GM08714 (cell line): ENCODE measurements at regions not wholly inside any gene's neighbourhood (a gene's known extent, or its start where the extent isn't known, plus 50 kb on each side); places are given as distances from the start of the nearest gene placed in this dataset.
"Not testable (repeated sequence)": the region's sequence is repeated elsewhere in the genome, so short reads cannot be mapped to it uniquely, and the experiment has no call there.

Experiments used
- H3K4me3 ChIP-seq: fragments of 200-500 bp; sonication (Bioruptor generic); 2 replicates; pipeline ENCODE4 v1.5.1; 2014; ENCODE audit warnings: mild to moderate bottlenecking, low read length, inconsistent platforms
- ZNF274 ChIP-seq: IDR thresholded peaks from 2 replicates; pipeline ENCODE4 v1.6.1; 2012; ENCODE audit warnings: mild to moderate bottlenecking, low read depth, low read length

DNA sequence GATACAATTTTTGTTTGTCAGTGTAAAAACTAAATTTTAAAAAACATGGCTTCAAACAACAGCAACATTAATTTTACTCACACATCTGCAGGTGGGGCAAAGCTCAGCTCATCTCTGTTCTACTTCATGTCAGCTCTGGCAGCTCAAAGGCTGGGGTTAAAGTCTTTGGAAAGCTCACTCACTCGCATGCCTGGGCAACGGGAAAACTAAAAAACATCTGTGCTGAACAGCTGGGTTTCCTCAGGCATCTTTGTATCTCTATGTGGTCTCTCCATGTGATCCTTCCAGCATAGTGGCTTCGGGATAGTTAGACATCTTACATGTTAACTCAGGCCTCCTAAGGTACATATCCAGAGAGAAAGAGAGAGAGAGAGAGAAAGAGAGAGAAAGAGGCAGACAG, 499.6 kb downstream of the RFPL4B start:
- no peak for TF ChIP-seq ZNF274
- H3K4me3 ChIP-seq = no peak overlapping the region

DNA sequence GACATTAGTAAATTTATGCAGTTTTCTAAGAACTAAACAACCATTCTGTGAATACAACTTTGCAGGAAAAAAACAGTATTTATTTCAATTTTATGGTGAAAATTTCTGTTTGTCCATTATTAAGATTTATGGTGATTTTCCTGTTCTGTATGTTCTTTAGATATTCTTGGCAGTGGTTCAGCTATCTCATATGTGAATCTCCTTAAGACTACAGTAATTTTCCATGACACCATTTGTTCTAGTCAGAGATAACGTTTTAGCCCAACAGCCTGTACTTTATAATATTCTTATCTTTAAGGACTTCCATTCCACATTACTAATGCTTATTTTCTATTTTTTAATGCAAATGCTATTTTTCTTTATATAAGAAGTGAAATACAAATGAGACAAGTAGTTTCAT, 504.0 kb downstream of the RFPL4B start:
- no peak for TF ChIP-seq ZNF274
- H3K4me3 ChIP-seq = no peak overlapping the region

DNA sequence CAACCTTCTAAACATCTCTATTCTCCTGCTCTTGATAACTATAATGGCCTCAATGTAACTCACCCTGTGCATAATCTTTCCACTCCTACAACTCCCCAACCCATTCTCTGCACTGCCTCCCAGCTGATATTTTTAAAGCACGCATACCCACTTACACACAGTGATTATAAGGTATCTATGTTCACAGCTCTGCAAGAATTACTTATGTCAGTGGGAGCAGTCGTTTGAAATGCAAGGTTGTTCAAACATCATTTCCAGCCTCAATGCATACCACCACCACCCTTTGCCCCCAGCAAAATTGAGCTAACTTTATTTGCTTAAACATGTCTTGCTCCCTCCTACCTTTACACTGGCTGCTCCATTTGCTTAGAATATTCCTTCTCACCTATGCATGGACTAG, 506.0 kb downstream of the RFPL4B start:
- TF ChIP-seq ZNF274 = no peak
- no peak overlapping the region for H3K4me3 ChIP-seq

DNA sequence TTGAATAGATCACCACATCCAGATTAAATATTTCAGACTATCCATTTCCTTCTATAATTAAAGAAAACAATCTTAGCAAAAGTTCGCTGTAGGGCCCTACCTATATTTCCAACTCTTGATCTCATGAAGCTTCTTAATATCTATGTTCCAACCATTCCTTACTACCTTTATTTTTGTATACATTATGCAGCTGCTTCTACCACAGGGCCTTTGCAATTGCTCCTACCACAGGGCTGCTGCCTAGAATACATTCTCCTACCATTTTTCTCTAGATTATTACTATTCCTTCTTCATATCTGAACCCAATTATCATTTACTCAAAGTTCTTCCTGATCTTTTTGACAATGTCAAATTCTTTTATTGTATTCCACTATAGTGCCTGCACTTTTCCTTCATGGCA, 516.6 kb downstream of the RFPL4B start:
- H3K4me3 ChIP-seq = no peak overlapping the region
- no peak for TF ChIP-seq ZNF274

DNA sequence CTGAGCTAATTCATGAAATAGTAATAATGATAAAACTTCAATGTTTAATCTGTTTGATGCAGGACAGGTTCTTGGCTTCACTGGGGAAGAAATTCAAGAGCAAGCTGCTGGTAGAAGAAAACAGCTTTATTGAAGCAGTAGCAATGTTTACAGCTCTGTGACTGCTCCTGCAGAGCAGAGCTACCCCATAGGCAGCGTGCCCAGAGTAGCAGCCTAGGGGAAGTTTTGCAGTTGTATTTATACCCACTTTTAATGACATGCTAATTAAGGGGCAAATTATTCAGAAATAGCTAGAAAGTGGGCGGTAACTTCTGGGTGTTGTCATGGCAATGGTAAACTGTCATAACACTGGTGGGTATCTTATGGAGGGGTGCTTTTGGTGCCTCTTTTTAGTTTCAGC, 518.0 kb downstream of the RFPL4B start:
- TF ChIP-seq ZNF274 = no peak
- H3K4me3 ChIP-seq = no peak overlapping the region

DNA sequence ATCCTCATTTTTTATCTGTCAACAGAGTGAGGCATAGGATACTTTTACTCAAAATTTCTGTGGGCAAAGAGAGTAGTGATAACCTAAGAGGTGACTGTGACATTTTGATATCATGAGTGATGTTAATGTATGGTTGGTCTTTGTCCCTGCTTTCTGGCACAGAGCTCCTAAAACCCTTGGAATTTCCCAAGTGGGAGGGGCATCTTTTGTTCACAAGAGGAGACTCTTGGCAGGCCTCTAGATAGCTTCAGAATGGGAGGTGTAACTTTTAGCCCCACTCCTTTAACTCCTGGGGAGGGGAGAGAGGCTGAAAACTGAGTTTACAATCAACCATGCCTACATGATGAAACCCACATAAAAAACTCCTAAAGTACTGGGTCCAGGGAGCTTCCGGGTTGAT, 527.8 kb downstream of the RFPL4B start:
- no peak for TF ChIP-seq ZNF274
- H3K4me3 ChIP-seq = no peak overlapping the region

DNA sequence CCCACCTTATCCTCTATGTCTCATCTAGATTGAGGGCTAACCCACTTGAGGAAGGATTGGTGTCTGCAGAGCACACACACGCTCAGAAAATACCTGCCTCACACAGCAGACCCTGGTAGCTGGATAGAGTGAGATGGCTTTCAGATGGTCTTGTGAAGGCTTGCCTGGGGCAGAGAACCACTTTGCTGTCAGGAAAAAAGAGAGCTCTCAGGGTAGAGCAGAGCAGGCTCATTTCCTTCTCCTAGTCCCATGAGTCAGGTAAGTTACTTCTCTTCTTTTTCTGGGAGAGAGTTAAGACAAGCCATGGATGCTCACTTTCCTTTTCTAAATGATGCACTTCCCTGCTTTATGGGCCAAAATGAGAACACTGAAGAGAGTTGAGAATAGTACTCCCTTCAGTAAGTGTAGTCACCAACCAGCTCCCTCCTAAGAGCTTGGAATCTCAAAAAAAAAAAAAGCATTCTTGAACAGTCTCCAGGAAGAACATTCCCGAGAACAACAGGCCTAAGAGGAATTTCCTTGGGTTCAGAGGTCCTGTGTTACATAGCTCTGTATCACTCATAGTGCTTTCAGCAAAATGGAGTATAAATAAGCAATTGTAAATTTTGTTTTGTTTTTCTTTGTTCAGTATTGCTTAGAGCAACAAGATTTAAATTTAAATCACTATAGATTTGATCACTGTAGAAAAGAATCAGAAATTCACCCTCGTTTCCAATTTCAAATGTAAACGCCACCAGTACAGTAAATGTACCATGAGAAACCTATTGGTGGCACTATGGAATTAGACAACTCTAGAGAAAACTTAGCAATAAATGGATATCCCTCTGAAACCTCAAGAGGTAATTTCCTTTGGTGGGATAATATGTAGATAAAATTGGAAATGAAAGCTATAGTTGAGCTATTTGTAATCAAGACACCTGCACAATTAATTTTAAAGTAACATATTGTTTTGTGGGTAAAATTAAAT, 530.3 kb downstream of the RFPL4B start:
- H3K4me3 ChIP-seq = no peak overlapping the region
- no peak for TF ChIP-seq ZNF274

DNA sequence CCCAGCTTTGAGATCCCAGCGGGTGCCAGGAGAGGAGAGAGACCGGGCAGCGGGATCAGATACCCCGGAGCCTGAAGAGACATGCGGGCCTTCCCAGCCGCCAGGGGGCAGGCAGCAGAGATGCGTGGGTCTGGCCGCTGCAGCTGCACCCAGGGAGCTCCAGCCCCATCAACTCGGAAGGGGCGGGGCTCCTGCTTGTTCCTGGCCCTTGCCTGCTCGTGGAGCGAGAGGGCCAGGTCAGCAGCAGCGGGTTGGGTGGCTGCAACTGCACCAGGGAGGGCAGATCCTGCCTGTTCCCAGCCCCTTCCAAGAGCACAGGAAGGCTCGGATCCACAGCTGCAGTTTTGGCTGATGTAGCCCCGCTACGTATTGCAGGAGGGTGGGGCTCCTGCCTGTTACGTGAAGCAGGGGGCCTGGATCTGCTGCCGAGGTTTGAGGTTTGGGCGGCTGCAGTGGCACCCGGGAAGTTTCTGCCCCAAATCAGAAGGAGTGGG, 532.8 kb downstream of the RFPL4B start:
- H3K4me3 ChIP-seq = no peak overlapping the region
- no peak for TF ChIP-seq ZNF274

DNA sequence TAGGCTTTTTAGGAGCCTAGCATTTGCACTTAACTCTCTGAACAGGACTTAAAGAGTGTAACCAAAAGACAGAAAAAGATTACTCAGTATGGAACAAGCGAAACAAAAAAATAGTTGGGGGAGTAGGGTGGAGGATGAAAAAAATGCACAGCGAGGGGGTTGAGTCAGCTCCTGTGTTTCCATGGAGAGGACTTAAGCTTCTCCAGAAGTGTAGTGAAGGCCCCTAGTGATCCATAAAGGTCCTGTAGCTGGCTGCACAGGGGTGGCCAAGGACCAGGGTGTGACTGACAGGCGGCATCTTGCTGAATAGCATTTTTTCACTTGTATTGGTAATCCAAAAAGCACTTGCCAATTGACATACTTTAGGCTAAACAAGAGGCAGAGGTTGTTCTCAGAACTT, 533.9 kb downstream of the RFPL4B start:
- no peak for TF ChIP-seq ZNF274
- no peak overlapping the region for H3K4me3 ChIP-seq

DNA sequence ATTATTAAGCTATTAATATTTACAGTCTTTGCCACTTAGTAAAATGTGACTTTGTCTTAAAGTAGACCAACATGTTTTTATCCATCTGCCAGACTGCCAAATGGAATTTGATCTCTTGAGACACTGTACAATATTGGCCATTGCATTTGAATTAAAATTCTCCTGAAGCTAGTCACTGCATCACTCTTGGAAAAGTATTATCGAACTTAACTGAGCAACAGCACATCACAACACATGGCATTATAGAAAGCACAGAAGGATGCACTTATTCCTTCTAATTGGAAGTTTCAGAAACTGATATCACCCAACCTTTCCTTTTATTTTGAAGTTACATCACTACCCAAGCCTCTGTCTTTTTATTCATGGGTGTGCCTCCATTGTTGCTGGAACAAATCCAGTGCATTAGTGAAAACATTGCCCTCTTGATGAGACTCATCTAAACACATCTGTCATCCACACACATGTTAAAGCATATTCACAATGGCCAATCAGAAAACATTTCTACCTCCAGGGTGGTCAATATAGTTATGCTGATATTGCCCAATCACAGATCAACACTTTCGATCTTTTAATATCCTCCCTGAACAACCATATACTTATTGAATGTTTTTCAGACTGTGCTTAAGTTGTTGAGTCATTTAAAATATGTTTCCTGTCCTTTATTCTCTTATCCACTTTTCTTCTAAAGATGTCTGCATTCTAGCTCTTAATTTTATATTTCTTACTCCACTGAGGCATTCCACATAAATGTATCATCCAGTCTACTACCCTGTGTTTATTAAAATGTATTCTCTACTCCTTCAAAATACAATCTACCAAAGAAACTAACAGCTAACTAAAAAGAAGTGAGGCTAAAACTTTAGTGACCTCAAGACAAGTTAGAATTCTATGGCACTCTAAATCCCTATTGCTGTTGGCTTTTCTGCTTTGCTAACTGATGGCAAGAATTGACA, 535.0 kb downstream of the RFPL4B start:
- TF ChIP-seq ZNF274 = no peak
- no peak overlapping the region for H3K4me3 ChIP-seq

DNA sequence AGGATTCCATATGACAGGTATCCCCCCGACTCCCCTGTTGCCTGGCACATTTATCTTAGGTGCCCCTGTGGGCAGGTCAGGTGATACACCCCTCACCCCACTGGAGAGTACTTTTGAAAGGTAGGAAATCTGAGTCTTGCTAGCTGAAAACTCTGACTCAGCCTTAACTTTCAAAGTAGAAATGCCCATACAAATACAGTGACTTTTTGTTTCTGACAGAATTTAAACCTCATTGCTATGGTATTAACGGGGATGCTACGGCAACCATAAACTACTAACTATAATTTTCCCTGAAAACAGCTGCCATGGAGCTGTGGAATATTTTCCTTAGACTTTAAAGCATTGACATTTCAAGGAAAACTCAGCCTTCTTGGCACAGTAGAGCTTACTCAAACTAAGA, 536.0 kb downstream of the RFPL4B start:
- no peak overlapping the region for H3K4me3 ChIP-seq
- no peak for TF ChIP-seq ZNF274

DNA sequence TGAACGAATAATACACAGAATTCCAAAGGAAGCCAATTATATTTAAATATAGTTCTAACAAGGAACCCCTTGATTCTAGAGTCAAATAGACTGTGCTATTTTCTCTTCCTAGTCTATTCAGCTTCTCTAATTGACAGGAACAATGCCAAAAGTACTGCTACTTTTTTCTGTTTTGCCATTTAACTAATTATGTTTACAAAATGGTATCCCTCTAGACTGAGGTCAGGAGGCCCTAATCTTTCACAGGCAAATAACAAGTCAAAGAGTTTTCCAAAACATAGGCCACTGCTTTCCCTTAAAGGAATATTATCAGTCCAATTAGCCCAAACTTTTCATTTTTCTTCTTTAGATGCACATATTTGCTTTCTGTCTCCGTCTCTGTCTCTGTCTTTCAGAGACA, 539.3 kb downstream of the RFPL4B start:
- no peak overlapping the region for H3K4me3 ChIP-seq
- no peak for TF ChIP-seq ZNF274

DNA sequence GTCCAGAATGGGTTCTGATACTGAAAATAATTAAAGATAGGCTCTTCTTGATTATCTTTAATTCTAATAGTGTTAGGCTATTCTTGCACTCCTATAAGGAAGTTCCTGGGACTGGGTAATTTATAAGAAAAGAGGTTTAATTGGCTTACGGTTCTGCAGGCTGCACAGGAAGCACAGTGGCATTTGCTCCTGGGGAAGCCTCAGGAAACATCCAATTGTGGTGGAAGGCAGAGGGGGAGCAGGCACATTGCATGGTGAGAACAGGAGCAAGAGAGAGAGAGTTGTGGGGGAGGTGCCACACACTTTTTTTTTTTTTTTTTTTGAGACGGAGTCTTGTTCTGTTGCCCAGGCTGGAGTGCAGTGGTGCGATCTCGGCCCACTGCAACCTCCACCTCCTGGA, 540.3 kb downstream of the RFPL4B start:
- not testable (repeated sequence) for H3K4me3 ChIP-seq

DNA sequence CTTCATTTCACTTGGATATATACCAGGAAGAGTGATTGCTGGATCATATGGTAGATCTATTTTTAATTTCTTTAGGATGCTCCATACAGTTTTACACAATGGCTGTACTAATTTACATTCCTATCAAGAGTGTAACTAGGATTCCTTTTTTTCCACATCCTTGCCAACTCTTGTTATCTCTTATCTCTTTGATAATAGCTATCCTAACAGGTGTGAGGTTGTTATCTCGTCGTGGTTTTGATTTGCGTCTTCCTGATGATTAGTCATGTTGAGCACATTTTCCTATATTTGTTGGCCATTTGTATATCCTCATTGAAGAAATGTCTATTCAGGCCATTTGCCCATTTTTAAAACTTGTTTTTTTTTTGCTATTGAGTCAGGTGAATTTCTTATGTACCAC, 552.4 kb downstream of the RFPL4B start:
- no peak overlapping the region for H3K4me3 ChIP-seq
- no peak for TF ChIP-seq ZNF274

DNA sequence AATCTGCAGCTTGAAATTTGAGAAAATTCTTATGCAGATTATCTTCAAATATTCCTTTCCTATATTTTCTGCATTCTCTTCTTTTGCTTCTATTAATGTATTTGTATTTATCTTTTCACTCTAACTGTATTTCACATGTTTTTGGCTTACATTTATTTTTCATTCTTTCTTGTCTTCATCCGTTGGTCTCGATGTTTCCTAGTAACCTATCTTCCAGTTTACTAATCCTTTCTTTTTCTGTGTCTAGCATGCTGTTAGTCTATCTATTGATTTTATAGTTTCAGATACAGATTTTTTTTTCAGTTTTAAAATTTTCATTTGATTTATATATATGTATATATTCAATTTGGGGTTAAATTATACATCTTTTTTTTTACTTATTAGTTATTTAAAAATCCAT, 556.2 kb downstream of the RFPL4B start:
- no peak for TF ChIP-seq ZNF274
- H3K4me3 ChIP-seq = no peak overlapping the region
